SK-N-SH (cell line): ENCODE measurements at regions not wholly inside any gene's neighbourhood (a gene's known extent, or its start where the extent isn't known, plus 50 kb on each side); places are given as distances from the start of the nearest gene placed in this dataset.
A peak's percentile ranks its signal among the peaks of the same experiment; 100 is the strongest.

Experiments used
- CTCF ChIA-PET: fragments of 300-600, 350-600 bp; formaldehyde crosslinking; extraction: SDS; loops from one replicate; lab custom pipeline; 2021; lab: Yijun Ruan, JAX
- POLR2A ChIA-PET: fragments of 350-600 bp; sonication (Branson Sonifier 250); formaldehyde crosslinking; extraction: SDS; loops from one replicate; lab custom pipeline; 2020; ENCODE audit warnings: antibody characterized with exemption, inconsistent platforms; lab: Yijun Ruan, JAX
- DNase-seq: peaks from one replicate; pipeline ENCODE4 v3.0.0; 2012
- H2AFZ ChIP-seq: fragments of 200-600 bp; sonication (generic); 2 replicates; pipeline ENCODE4 v1.8.1; 2016; ENCODE audit warnings: antibody characterized with exemption, mild to moderate bottlenecking, low read depth
- H3F3A ChIP-seq: fragments of 200-600 bp; sonication (generic); replicated peaks from 2 replicates; pipeline ENCODE3; 2016; ENCODE audit warnings: antibody characterized with exemption, mild to moderate bottlenecking; ENCODE audit not compliant: insufficient read depth
- H3K27ac ChIP-seq, 2 experiments: fragments of 200-500 bp in 1 of 2; fragments of 200-600 bp in 1 of 2; sonication (Bioruptor generic) in 1 of 2; sonication (generic), shearing (Covaris generic) in 1 of 2; 2 replicates each; pipeline versions ENCODE4 v1.5.1 to v1.6.1; 2014 to 2016; ENCODE audit warnings: low read depth in 2 of 2, inconsistent platforms in 1 of 2, low read length in 1 of 2, mild to moderate bottlenecking in 1 of 2, mixed read lengths in 1 of 2
- H3K27me3 ChIP-seq: fragments of 200-600 bp; sonication (generic), shearing (Covaris generic); 2 replicates; pipeline ENCODE4 v1.6.1; 2016; ENCODE audit warnings: mixed run types; ENCODE audit not compliant: insufficient read depth
- H3K36me3 ChIP-seq, 2 experiments: fragments of 200-500 bp in 1 of 2; fragments of 200-600 bp in 1 of 2; sonication (Bioruptor generic) in 1 of 2; sonication (generic) in 1 of 2; replicated peaks in 1 of 2; 2 replicates each; pipeline versions ENCODE3 to v1.5.1; 2014 to 2016; ENCODE audit warnings: low read length in 1 of 2, mild to moderate bottlenecking in 1 of 2; ENCODE audit not compliant: insufficient read depth in 2 of 2, control insufficient read depth in 1 of 2
- H3K4me1 ChIP-seq, 2 experiments: fragments of 200-500 bp in 1 of 2; fragments of 200-600 bp in 1 of 2; sonication (Bioruptor generic) in 1 of 2; sonication (generic), shearing (Covaris generic) in 1 of 2; 2 replicates each; pipeline versions ENCODE4 v1.5.1 to v1.6.1; 2014 to 2016; ENCODE audit warnings: low read depth in 1 of 2, low read length in 1 of 2, mixed run types in 1 of 2; ENCODE audit not compliant: insufficient read depth in 2 of 2, control insufficient read depth in 1 of 2
- H3K4me2 ChIP-seq: fragments of 200-600 bp; sonication (generic), shearing (Covaris generic); 2 replicates; pipeline ENCODE4 v1.6.1; 2017; ENCODE audit warnings: mixed run types
- H3K4me3 ChIP-seq, 2 experiments: fragments of 200-500 bp in 1 of 2; fragments of 200-600 bp in 1 of 2; sonication (Bioruptor generic) in 1 of 2; sonication (generic), shearing (Covaris generic) in 1 of 2; 2 replicates each; pipeline versions ENCODE4 v1.5.1 to v1.8.1; 2014 to 2016; ENCODE audit warnings: low read depth in 2 of 2, inconsistent platforms in 1 of 2, low read length in 1 of 2, mild to moderate bottlenecking in 1 of 2, mixed read lengths in 1 of 2, moderate library complexity in 1 of 2
- H3K79me2 ChIP-seq: fragments of 200-600 bp; sonication (generic); 2 replicates; pipeline ENCODE4 v1.8.1; 2017; ENCODE audit warnings: mild to moderate bottlenecking; ENCODE audit not compliant: insufficient read depth
- H3K9ac ChIP-seq: fragments of 200-600 bp; sonication (generic); 2 replicates; pipeline ENCODE4 v1.6.1; 2017; ENCODE audit warnings: mixed run types
- H3K9me2 ChIP-seq: fragments of 200-600 bp; sonication (generic); 2 replicates; pipeline ENCODE4 v1.6.1; 2017; ENCODE audit warnings: mixed run types
- H3K9me3 ChIP-seq: fragments of 200-600 bp; sonication (generic); 2 replicates; pipeline ENCODE4 v1.6.1; 2017; ENCODE audit warnings: mixed run types, mild to moderate bottlenecking, moderate library complexity
- H4K20me1 ChIP-seq: fragments of 200-600 bp; sonication (generic); 2 replicates; pipeline ENCODE4 v1.6.1; 2017; ENCODE audit warnings: mild to moderate bottlenecking, mixed run types; ENCODE audit not compliant: insufficient read depth
- FOSL2 ChIP-seq: IDR thresholded peaks from 2 replicates; pipeline ENCODE4 v1.4.0; 2012; ENCODE audit warnings: low read depth, mild to moderate bottlenecking, moderate library complexity, borderline replicate concordance
- GATA2 ChIP-seq: sonication (generic); formaldehyde crosslinking; IDR thresholded peaks from 2 replicates; pipeline ENCODE4 v1.5.0; 2020; ENCODE audit warnings: mild to moderate bottlenecking, missing genetic modification reagents
- POLR2AphosphoS5 ChIP-seq: IDR thresholded peaks from 2 replicates; pipeline ENCODE4 v1.6.1; 2012; ENCODE audit warnings: low read depth, low read length
- RFX5 ChIP-seq: IDR thresholded peaks from 2 replicates; pipeline ENCODE4 v1.6.1; 2012; ENCODE audit warnings: mild to moderate bottlenecking, improper control_type of control experiment, low read length
- SMC3 ChIP-seq: IDR thresholded peaks from 2 replicates; pipeline ENCODE4 v1.6.1; 2012; ENCODE audit warnings: low read depth, low read length, improper control_type of control experiment
- TCF12 ChIP-seq: IDR thresholded peaks from 2 replicates; pipeline ENCODE4 v1.4.0; 2012
- TEAD4 ChIP-seq: IDR thresholded peaks from 2 replicates; pipeline ENCODE4 v1.4.0; 2012; ENCODE audit warnings: mild to moderate bottlenecking, borderline replicate concordance; ENCODE audit not compliant: insufficient read depth
- WGBS: methylation state at CpG from one replicate; pipeline ENCODE4 v1.1.6; 2017; ENCODE audit warnings: low lambda C conversion rate; 5-methylcytosine and 5-hydroxymethylcytosine counted together
- TF ChIP-seq, protein P1 (sequence below): IDR thresholded peaks from 2 replicates; pipeline ENCODE4 v1.6.1; 2012; ENCODE audit warnings: mild to moderate bottlenecking, low read depth, low read length, moderate library complexity
- TF ChIP-seq, protein P2 (sequence below): fragments of 150-350 bp; IDR thresholded peaks from 2 replicates; pipeline ENCODE4 v1.6.1; 2017; ENCODE audit warnings: antibody characterized with exemption, low read length, low read depth, borderline replicate concordance
- TF ChIP-seq, protein P3 (sequence below): IDR thresholded peaks from 2 replicates; pipeline ENCODE4; 2012
- TF ChIP-seq, protein P4 (sequence below): IDR thresholded peaks from 2 replicates; pipeline ENCODE4 v1.4.0; 2012; ENCODE audit warnings: low read depth, borderline replicate concordance

- TF ChIP-seq, protein P1, sequence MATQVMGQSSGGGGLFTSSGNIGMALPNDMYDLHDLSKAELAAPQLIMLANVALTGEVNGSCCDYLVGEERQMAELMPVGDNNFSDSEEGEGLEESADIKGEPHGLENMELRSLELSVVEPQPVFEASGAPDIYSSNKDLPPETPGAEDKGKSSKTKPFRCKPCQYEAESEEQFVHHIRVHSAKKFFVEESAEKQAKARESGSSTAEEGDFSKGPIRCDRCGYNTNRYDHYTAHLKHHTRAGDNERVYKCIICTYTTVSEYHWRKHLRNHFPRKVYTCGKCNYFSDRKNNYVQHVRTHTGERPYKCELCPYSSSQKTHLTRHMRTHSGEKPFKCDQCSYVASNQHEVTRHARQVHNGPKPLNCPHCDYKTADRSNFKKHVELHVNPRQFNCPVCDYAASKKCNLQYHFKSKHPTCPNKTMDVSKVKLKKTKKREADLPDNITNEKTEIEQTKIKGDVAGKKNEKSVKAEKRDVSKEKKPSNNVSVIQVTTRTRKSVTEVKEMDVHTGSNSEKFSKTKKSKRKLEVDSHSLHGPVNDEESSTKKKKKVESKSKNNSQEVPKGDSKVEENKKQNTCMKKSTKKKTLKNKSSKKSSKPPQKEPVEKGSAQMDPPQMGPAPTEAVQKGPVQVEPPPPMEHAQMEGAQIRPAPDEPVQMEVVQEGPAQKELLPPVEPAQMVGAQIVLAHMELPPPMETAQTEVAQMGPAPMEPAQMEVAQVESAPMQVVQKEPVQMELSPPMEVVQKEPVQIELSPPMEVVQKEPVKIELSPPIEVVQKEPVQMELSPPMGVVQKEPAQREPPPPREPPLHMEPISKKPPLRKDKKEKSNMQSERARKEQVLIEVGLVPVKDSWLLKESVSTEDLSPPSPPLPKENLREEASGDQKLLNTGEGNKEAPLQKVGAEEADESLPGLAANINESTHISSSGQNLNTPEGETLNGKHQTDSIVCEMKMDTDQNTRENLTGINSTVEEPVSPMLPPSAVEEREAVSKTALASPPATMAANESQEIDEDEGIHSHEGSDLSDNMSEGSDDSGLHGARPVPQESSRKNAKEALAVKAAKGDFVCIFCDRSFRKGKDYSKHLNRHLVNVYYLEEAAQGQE, result no peak
- no peak for TF ChIP-seq POLR2AphosphoS5
- no peak for TF ChIP-seq FOSL2
- no peak for TF ChIP-seq RFX5
- TF ChIP-seq, protein P2, sequence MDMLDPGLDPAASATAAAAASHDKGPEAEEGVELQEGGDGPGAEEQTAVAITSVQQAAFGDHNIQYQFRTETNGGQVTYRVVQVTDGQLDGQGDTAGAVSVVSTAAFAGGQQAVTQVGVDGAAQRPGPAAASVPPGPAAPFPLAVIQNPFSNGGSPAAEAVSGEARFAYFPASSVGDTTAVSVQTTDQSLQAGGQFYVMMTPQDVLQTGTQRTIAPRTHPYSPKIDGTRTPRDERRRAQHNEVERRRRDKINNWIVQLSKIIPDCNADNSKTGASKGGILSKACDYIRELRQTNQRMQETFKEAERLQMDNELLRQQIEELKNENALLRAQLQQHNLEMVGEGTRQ, result no peak
- TF ChIP-seq GATA2 (CRISPR knock-in tag), result no peak
- TF ChIP-seq SMC3, result no peak
- TF ChIP-seq TEAD4, result no peak
These were observed 560.0 kb upstream of the KCNMB2 start (continued) for GRCh38 chr3:177976241-177976640.

DNA sequence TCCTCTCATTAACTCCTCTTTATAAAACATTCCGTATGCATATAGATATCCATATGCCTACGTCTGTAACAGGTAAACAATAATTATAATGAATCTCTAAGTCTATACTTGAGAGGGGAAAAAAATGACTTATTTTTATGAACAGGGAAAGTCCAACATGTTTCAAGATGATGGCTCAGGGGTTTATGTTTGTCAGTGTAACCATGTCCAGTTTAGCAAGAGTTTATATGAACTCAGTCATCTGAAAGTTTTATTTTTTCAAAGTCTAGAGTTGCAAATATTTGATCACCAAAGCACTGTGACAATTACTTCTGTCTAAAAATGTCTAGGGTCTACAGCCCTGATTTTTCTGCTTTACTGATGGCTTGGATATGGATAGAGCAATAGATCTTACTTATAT, 559.4 kb upstream of the KCNMB2 start:
- no peaks in the 10 kb centered on the region for H3K27me3 ChIP-seq
- peak overlapping the region; percentile 69; the same call in 1 of the 2 replicates for H2AFZ ChIP-seq
- H3F3A ChIP-seq, result peaks cover 44% of the 10 kb centered on the region
- TF ChIP-seq, protein P3, sequence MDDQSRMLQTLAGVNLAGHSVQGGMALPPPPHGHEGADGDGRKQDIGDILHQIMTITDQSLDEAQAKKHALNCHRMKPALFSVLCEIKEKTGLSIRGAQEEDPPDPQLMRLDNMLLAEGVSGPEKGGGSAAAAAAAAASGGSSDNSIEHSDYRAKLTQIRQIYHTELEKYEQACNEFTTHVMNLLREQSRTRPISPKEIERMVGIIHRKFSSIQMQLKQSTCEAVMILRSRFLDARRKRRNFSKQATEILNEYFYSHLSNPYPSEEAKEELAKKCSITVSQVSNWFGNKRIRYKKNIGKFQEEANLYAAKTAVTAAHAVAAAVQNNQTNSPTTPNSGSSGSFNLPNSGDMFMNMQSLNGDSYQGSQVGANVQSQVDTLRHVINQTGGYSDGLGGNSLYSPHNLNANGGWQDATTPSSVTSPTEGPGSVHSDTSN, result no peak
- no peak for TF ChIP-seq TCF12
- TF ChIP-seq, protein P4, sequence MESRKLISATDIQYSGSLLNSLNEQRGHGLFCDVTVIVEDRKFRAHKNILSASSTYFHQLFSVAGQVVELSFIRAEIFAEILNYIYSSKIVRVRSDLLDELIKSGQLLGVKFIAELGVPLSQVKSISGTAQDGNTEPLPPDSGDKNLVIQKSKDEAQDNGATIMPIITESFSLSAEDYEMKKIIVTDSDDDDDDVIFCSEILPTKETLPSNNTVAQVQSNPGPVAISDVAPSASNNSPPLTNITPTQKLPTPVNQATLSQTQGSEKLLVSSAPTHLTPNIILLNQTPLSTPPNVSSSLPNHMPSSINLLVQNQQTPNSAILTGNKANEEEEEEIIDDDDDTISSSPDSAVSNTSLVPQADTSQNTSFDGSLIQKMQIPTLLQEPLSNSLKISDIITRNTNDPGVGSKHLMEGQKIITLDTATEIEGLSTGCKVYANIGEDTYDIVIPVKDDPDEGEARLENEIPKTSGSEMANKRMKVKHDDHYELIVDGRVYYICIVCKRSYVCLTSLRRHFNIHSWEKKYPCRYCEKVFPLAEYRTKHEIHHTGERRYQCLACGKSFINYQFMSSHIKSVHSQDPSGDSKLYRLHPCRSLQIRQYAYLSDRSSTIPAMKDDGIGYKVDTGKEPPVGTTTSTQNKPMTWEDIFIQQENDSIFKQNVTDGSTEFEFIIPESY, result no peak
- DNase-seq, result no peak
- peak overlapping the region in 1 of 2 experiments; percentile 97; a peak in 2 of 4 replicates for H3K27ac ChIP-seq
- H3K4me2 ChIP-seq, result no peak overlapping the region
- no peaks in the 10 kb centered on the region for H3K9me3 ChIP-seq
- H3K4me3 ChIP-seq, result no peak overlapping the region
- WGBS, result 97% methylated on average over 2 of the region's 2 CpGs
- CTCF ChIA-PET, result no interaction called here
- H3K36me3 ChIP-seq, result no peaks in the 10 kb centered on the region
- no peaks in the 10 kb centered on the region for H4K20me1 ChIP-seq
- H3K79me2 ChIP-seq, result no peaks in the 10 kb centered on the region
- POLR2A ChIA-PET, result no interaction called here
- H3K9me2 ChIP-seq, result no peaks in the 10 kb centered on the region
- H3K4me1 ChIP-seq, result peaks cover 0 to 36% of the 10 kb centered on the region in 2 experiments; a peak in 3 of 4 replicates
- peak overlapping the region; percentile 69; the same call in 1 of the 2 replicates for H3K9ac ChIP-seq
